ENCODE measurements at regions not wholly inside any gene's neighbourhood (a gene's known extent, or its start where the extent isn't known, plus 50 kb on each side); places are given as distances from the start of the nearest gene placed in this dataset.

DNA sequence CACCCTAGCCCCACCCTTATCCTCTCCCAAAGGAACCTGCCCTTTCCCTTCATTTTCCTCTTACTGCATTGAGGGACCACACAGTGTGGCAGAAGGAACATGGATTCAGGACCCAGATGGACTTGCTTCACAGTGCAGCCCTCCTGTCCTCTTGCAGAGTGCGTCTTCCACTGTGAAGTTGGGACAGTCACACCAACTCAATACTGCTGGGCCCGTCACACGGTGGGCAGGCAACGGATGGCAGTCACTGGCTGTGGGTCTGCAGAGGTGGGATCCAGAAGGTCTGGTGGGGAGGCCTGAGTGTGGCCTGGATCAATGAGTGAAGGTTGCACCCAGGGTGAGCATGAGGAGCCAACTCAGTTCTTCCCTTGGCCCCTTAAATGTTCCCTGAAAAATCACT lies 129.9 kb upstream of the B3GAT1 start:
- Histone ChIP-seq H3K27ac (no peak overlapping the region), H3K4me3 (no peak overlapping the region), H3K27me3 (no peaks in the 10 kb centered on the region), H3K36me3 (no peaks in the 10 kb centered on the region), H3K4me1 (no peaks in the 10 kb centered on the region), H3K9me3 (no peaks in the 10 kb centered on the region)
- TF ChIP-seq, protein P1, sequence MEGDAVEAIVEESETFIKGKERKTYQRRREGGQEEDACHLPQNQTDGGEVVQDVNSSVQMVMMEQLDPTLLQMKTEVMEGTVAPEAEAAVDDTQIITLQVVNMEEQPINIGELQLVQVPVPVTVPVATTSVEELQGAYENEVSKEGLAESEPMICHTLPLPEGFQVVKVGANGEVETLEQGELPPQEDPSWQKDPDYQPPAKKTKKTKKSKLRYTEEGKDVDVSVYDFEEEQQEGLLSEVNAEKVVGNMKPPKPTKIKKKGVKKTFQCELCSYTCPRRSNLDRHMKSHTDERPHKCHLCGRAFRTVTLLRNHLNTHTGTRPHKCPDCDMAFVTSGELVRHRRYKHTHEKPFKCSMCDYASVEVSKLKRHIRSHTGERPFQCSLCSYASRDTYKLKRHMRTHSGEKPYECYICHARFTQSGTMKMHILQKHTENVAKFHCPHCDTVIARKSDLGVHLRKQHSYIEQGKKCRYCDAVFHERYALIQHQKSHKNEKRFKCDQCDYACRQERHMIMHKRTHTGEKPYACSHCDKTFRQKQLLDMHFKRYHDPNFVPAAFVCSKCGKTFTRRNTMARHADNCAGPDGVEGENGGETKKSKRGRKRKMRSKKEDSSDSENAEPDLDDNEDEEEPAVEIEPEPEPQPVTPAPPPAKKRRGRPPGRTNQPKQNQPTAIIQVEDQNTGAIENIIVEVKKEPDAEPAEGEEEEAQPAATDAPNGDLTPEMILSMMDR (IDR thresholded peaks at IDR 0.05), result no peak
- no peak for TF ChIP-seq POLR2A (IDR thresholded peaks at IDR 0.05)
- DNase-seq (peak in 1 of 3 donors; percentile 17), ATAC-seq (no peak)
- intact Hi-C loops (cut with DNase I), result no loop called here
- no CpG with 5 or more reads among the region's 4 CpGs for WGBS (ENCODE audit: insufficient coverage, low coverage, low lambda C conversion rate, missing lambda C conversion rate)

DNA sequence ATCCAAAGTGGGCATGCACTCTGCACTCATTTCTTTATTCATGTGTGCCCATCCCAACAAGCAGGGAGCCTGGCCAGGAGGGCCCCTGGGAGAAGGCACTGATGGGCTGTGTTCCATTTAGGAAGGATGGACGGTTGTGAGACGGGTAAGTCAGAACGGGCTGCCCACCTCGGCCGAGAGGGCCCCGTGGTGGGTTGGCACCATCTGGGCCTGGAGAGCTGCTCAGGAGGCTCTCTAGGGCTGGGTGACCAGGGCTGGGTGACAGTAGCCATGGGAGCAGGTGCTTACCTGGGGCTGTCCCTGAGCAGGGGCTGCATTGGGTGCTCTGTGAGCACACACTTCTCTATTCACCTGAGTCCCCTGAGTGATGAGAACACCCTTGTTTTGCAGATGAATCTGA lies 129.3 kb upstream of the B3GAT1 start:
- TF ChIP-seq POLR2A (IDR thresholded peaks at IDR 0.05), result no peak
- TF ChIP-seq, protein P1 (IDR thresholded peaks at IDR 0.05), result no peak
- DNase-seq (peak in 1 of 3 donors; percentile 18), ATAC-seq (no peak)
- H3K9me3 ChIP-seq, result no peaks in the 10 kb centered on the region
- WGBS (ENCODE audit: insufficient coverage, low coverage, low lambda C conversion rate, missing lambda C conversion rate), result no CpG with 5 or more reads among the region's 6 CpGs
- no peaks in the 10 kb centered on the region for H3K27me3 ChIP-seq
- H3K4me3 ChIP-seq, result no peak overlapping the region
- no peak overlapping the region for H3K27ac ChIP-seq
- no peaks in the 10 kb centered on the region for H3K4me1 ChIP-seq
- H3K36me3 ChIP-seq, result no peaks in the 10 kb centered on the region
- intact Hi-C loops (cut with DNase I), result no loop called here

DNA sequence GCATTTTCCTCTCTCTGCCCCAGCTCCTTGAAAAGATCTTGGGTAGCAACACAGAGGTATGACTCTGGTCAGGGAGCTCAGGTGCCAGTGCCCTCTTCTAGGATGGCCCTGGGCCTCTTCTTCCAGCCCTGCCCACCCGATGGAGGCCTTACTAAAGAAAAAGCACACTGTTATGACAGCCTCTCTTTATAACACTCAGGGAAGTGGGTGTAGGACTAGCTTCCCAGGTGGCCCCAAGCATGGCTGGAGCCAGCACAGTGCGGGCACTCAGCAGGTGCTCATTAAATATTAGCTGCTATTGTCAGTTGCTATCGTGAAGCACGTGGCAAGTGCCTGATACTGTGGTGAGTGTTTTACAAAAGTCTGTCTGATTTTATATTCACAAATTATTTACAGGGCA lies 127.2 kb upstream of the B3GAT1 start:
- Histone ChIP-seq H3K27me3 (no peaks in the 10 kb centered on the region), H3K4me1 (no peaks in the 10 kb centered on the region), H3K4me3 (no peak overlapping the region), H3K27ac (no peak overlapping the region), H3K9me3 (no peaks in the 10 kb centered on the region), H3K36me3 (no peaks in the 10 kb centered on the region)
- TF ChIP-seq, protein P1 (IDR thresholded peaks at IDR 0.05), result no peak
- TF ChIP-seq POLR2A (IDR thresholded peaks at IDR 0.05), result no peak
- WGBS (ENCODE audit: insufficient coverage, low coverage, low lambda C conversion rate, missing lambda C conversion rate), result 67% methylated on average over 3 of the region's 4 CpGs
- DNase-seq (peak in 1 of 3 donors; percentile 9), ATAC-seq (no peak)
- intact Hi-C loops (cut with DNase I), result no loop called here

DNA sequence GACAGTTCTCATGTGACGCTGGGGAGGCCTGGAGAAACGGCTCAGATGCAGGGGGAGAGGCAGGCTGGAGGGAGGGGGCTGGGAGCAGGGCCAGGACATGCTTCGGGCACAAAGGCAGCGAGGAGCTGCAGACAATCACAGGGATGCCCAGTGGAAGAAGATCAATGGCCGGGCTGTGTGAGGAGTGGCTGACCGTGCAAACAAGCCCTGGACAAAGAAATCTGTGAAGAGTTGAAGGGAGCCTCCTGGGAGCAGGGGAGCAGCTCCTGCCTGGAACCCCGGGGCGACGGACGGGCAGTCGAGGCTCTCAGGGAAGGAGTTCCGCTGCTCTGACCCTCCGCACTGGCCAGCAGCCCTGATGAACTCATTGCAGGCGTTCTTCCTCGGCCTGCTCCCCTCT lies 126.7 kb upstream of the B3GAT1 start:
- Histone ChIP-seq H3K4me3 (no peak overlapping the region), H3K4me1 (no peaks in the 10 kb centered on the region), H3K27me3 (no peaks in the 10 kb centered on the region), H3K9me3 (no peaks in the 10 kb centered on the region), H3K27ac (no peak overlapping the region), H3K36me3 (no peaks in the 10 kb centered on the region)
- WGBS (ENCODE audit: insufficient coverage, low coverage, low lambda C conversion rate, missing lambda C conversion rate), result 82% methylated on average over 7 of the region's 15 CpGs
- intact Hi-C loops (cut with DNase I), result no loop called here
- DNase-seq, result peak in 1 of 3 donors; percentile 28
- ATAC-seq, result no peak
- TF ChIP-seq, protein P1 (IDR thresholded peaks at IDR 0.05), result no peak
- TF ChIP-seq POLR2A (IDR thresholded peaks at IDR 0.05), result no peak

DNA sequence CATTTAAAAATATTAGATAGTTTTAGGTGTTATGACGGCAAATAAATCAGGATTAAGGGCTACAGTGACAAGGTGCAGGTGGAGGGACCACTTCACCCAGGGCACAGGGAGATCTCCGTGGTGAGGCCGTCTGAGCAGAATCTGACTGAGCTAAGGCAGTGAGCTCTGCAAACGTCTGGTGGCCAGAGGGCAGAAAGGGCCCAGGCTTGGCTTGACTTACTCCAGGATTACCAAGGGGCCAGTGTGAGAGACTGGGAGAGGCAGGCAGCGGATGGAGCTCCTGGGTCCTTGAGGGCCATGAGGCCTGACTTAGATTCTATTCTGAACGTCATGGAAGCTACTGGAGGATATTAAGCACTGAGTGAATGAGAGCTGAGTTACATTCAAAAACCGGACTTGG lies 125.9 kb upstream of the B3GAT1 start:
- Histone ChIP-seq H3K27ac (no peak overlapping the region), H3K9me3 (no peaks in the 10 kb centered on the region), H3K4me3 (no peak overlapping the region), H3K36me3 (no peaks in the 10 kb centered on the region), H3K4me1 (no peaks in the 10 kb centered on the region), H3K27me3 (no peaks in the 10 kb centered on the region)
- no peak for TF ChIP-seq POLR2A (IDR thresholded peaks at IDR 0.05)
- TF ChIP-seq, protein P1 (IDR thresholded peaks at IDR 0.05), result no peak
- no peak for ATAC-seq
- peak in 1 of 3 donors; percentile 11 for DNase-seq
- 66% methylated on average over 6 of the region's 7 CpGs for WGBS (ENCODE audit: insufficient coverage, low coverage, low lambda C conversion rate, missing lambda C conversion rate)
- intact Hi-C loops (cut with DNase I), result no loop called here

Measured in right lobe of liver (tissue), 6 donors.